MCF 10A (cell line): ENCODE measurements at regions not wholly inside any gene's neighbourhood (a gene's known extent, or its start where the extent isn't known, plus 50 kb on each side); places are given as distances from the start of the nearest gene placed in this dataset.

Experiments
- BruUV-seq: library from RNA; stranded (reverse); fragments of 400-500 nt; replicated peaks from 2 replicates; lab custom pipeline; 2021; lab: Mats Ljungman, UMichigan
- CTCF ChIA-PET: fragments of 300-600 bp; sonication (Branson Sonifier 250); formaldehyde crosslinking; extraction: SDS; loops from one replicate; lab custom pipeline; 2021; ENCODE audit warnings: antibody characterized with exemption, inconsistent platforms; lab: Yijun Ruan, JAX
- POLR2A ChIA-PET: fragments of 300-600, 350-650 bp; sonication (Branson Sonifier 250); formaldehyde crosslinking; extraction: SDS; loops from one replicate; lab custom pipeline; 2020; ENCODE audit warnings: antibody characterized with exemption, inconsistent platforms; lab: Yijun Ruan, JAX
- DNase-seq: peaks from one replicate; pipeline ENCODE4 v3.0.0-alpha.2; 2018; ENCODE audit not compliant: unreplicated experiment
- H3K27ac Mint-ChIP-seq: one replicate; pipeline ENCODE4 v1.8.0; 2022; ENCODE audit warnings: mild to moderate bottlenecking, low read depth, mixed read lengths; ENCODE audit not compliant: unreplicated experiment
- H3K27me3 Mint-ChIP-seq: one replicate; pipeline ENCODE4 v1.8.0; 2022; ENCODE audit warnings: mixed read lengths; ENCODE audit not compliant: insufficient read depth, unreplicated experiment
- H3K36me3 Mint-ChIP-seq: one replicate; pipeline ENCODE4 v1.8.0; 2022; ENCODE audit warnings: mild to moderate bottlenecking, moderate library complexity, mixed read lengths; ENCODE audit not compliant: insufficient read depth, unreplicated experiment
- H3K4me1 Mint-ChIP-seq: one replicate; pipeline ENCODE4 v1.8.0; 2022; ENCODE audit warnings: mixed read lengths; ENCODE audit not compliant: insufficient read depth, unreplicated experiment
- H3K4me3 Mint-ChIP-seq: one replicate; pipeline ENCODE4 v1.8.0; 2022; ENCODE audit warnings: mild to moderate bottlenecking, moderate library complexity, mixed read lengths; ENCODE audit not compliant: unreplicated experiment
- H3K9me3 Mint-ChIP-seq: one replicate; pipeline ENCODE4 v1.8.0; 2022; ENCODE audit warnings: mixed read lengths; ENCODE audit not compliant: unreplicated experiment
- CTCF ChIP-seq: fragments of 200-600 bp; IDR thresholded peaks from one replicate; pipeline ENCODE4 v1.8.0; 2022; ENCODE audit warnings: antibody characterized with exemption, mild to moderate bottlenecking; ENCODE audit not compliant: unreplicated experiment
- intact Hi-C: fragments of 100-400 bp; cut with micrococcal nuclease; formaldehyde crosslinking; loops from 2 replicates; pipeline ENCODE4 v1.14.1; 2022

- Mint-ChIP-seq H3K27me3 (peaks cover 20% of the 10 kb centered on the region), H3K36me3 (no peaks in the 10 kb centered on the region), H3K27ac (no peak overlapping the region), H3K4me1 (no peaks in the 10 kb centered on the region), H3K9me3 (no peaks in the 10 kb centered on the region), H3K4me3 (no peak overlapping the region)
- no TSS peak for BruUV-seq
- CTCF ChIA-PET = no interaction called here
- intact Hi-C loops = no loop called here
- no peak for TF ChIP-seq CTCF
- POLR2A ChIA-PET = no interaction called here
- no peak for DNase-seq
Measured at GRCh38 chr20:54846948-54847347, 371.6 kb downstream of the DOK5 start.

GRCh38 chr20:54844346-54844745, 369.0 kb downstream of the DOK5 start:
- no peak for TF ChIP-seq CTCF
- Mint-ChIP-seq H3K36me3 (no peaks in the 10 kb centered on the region), H3K27ac (no peak overlapping the region), H3K4me3 (no peak overlapping the region), H3K27me3 (peaks cover 46% of the 10 kb centered on the region), H3K9me3 (no peaks in the 10 kb centered on the region), H3K4me1 (no peaks in the 10 kb centered on the region)
- POLR2A ChIA-PET = no interaction called here
- intact Hi-C loops = no loop called here
- DNase-seq = no peak
- CTCF ChIA-PET = interaction anchor here (0.6 to 0.7 kb wide), 2 partner anchors 163 to 257 kb away, joined by 5 to 6 read pairs; no protein-coding TSS in a partner anchor
- BruUV-seq = no TSS peak

GRCh38 chr20:54843865-54844264, 368.5 kb downstream of the DOK5 start:
- Mint-ChIP-seq H3K4me3 (no peak overlapping the region), H3K36me3 (no peaks in the 10 kb centered on the region), H3K27me3 (peaks cover 48% of the 10 kb centered on the region), H3K9me3 (no peaks in the 10 kb centered on the region), H3K4me1 (no peaks in the 10 kb centered on the region), H3K27ac (no peak overlapping the region)
- no TSS peak for BruUV-seq
- intact Hi-C loops = no loop called here
- DNase-seq = no peak
- CTCF ChIA-PET = interaction anchor here (0.7 kb wide), 1 partner anchor 257 kb away, joined by 6 read pairs; no protein-coding TSS in a partner anchor
- TF ChIP-seq CTCF = no peak
- POLR2A ChIA-PET = no interaction called here

- no peaks in the 10 kb centered on the region for H3K36me3 Mint-ChIP-seq
- H3K27ac Mint-ChIP-seq = no peak overlapping the region
- POLR2A ChIA-PET = no interaction called here
- no peak for TF ChIP-seq CTCF
- no peaks in the 10 kb centered on the region for H3K9me3 Mint-ChIP-seq
- no peak overlapping the region for H3K4me3 Mint-ChIP-seq
- intact Hi-C loops = no loop called here
- peaks cover 48% of the 10 kb centered on the region for H3K27me3 Mint-ChIP-seq
- BruUV-seq = no TSS peak
- CTCF ChIA-PET = interaction anchor here (0.7 kb wide), 1 partner anchor 256 kb away, joined by 6 read pairs; no protein-coding TSS in a partner anchor
- no peaks in the 10 kb centered on the region for H3K4me1 Mint-ChIP-seq
- no peak for DNase-seq
Measured at GRCh38 chr20:54843431-54843830, 368.0 kb downstream of the DOK5 start.
